ENCODE measurements at regions not wholly inside any gene's neighbourhood (a gene's known extent, or its start where the extent isn't known, plus 50 kb on each side); places are given as distances from the start of the nearest gene placed in this dataset.

DNA sequence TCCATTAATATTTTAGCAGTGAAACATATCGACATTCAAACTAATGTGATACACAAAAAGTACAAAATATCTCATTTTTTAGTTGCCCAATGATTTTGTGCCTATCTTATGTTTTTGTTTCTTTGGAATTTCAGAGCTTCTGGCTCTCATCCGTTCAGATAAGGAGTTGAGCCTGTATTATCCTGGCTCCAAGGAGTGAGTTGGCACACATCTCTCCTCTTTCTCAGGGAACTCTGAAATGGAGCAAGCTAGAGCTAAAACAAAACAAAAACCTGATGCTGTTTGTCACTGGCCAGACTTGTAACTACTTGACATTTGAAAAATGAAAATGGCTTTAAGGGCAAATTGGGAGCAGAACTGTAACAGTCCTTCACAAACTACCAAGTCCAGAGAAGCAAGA is 131.3 kb upstream of the SLC28A3 start:
- Histone ChIP-seq H3K27ac (ENCODE audit: low read depth in 1 of 2, low read length in 1 of 2) (no peak overlapping the region), H3K9me3 (ENCODE audit: control insufficient read depth in 2 of 2, insufficient read depth in 1 of 2, low read length in 1 of 2) (no peaks in the 10 kb centered on the region), H3K36me3 (ENCODE audit: control insufficient read depth in 2 of 2, insufficient read depth in 2 of 2, low read length in 1 of 2) (no peaks in the 10 kb centered on the region), H3K4me1 (ENCODE audit: control insufficient read depth in 2 of 2, insufficient read depth in 2 of 2, low read length in 2 of 2) (no peaks in the 10 kb centered on the region), H3K27me3 (ENCODE audit: control insufficient read depth in 2 of 2, insufficient read depth in 1 of 2, low read length in 1 of 2) (no peaks in the 10 kb centered on the region), H3K4me3 (ENCODE audit: low read length in 2 of 2) (no peak overlapping the region)
- DNase-seq (ENCODE audit: low read depth in 6 of 9, low spot score in 9 of 9) = no peak
- WGBS = 91% methylated on average over 2 of the region's 2 CpGs

- H3K9me3 ChIP-seq (ENCODE audit: control insufficient read depth in 2 of 2, insufficient read depth in 1 of 2, low read length in 1 of 2) = no peaks in the 10 kb centered on the region
- WGBS = 94% methylated on average over 3 of the region's 3 CpGs
- H3K27me3 ChIP-seq (ENCODE audit: control insufficient read depth in 2 of 2, insufficient read depth in 1 of 2, low read length in 1 of 2) = no peaks in the 10 kb centered on the region
- DNase-seq (ENCODE audit: low read depth in 6 of 9, low spot score in 9 of 9) = no peak
- H3K4me1 ChIP-seq (ENCODE audit: control insufficient read depth in 2 of 2, insufficient read depth in 2 of 2, low read length in 2 of 2) = no peaks in the 10 kb centered on the region
- H3K27ac ChIP-seq (ENCODE audit: low read depth in 1 of 2, low read length in 1 of 2) = no peak overlapping the region
- no peaks in the 10 kb centered on the region for H3K36me3 ChIP-seq (ENCODE audit: control insufficient read depth in 2 of 2, insufficient read depth in 2 of 2, low read length in 1 of 2)
- H3K4me3 ChIP-seq (ENCODE audit: low read length in 2 of 2) = no peak overlapping the region
These were observed 138.4 kb upstream of the SLC28A3 start for GRCh38 chr9:84478996-84479395.

DNA sequence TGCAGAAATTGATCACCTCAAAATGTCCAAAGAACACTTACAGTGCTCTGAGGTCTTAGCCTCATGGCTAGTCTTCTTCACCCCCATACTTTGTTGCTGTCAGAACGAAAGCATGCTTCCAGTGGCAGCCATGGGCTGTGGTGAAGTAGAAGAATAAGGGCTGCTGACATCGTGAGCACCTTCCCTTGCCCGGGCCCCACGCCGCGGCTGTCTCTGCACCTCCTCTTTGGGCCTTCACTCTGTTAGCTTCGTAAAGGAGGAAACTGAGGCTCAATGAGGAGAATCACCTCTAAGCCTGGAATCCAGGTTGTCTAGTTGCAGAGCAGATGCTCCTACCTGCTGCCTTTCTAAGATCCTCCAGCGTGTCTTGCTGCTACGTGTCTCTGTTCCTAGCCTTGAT is 139.5 kb upstream of the SLC28A3 start:
- H3K36me3 ChIP-seq (ENCODE audit: control insufficient read depth in 2 of 2, insufficient read depth in 2 of 2, low read length in 1 of 2) = no peaks in the 10 kb centered on the region
- H3K27me3 ChIP-seq (ENCODE audit: control insufficient read depth in 2 of 2, insufficient read depth in 1 of 2, low read length in 1 of 2) = no peaks in the 10 kb centered on the region
- H3K9me3 ChIP-seq (ENCODE audit: control insufficient read depth in 2 of 2, insufficient read depth in 1 of 2, low read length in 1 of 2) = no peaks in the 10 kb centered on the region
- WGBS = 94% methylated on average over 9 of the region's 9 CpGs
- H3K4me1 ChIP-seq (ENCODE audit: control insufficient read depth in 2 of 2, insufficient read depth in 2 of 2, low read length in 2 of 2) = no peaks in the 10 kb centered on the region
- DNase-seq (ENCODE audit: low read depth in 6 of 9, low spot score in 9 of 9) = no peak
- H3K4me3 ChIP-seq (ENCODE audit: low read length in 2 of 2) = no peak overlapping the region
- no peak overlapping the region for H3K27ac ChIP-seq (ENCODE audit: low read depth in 1 of 2, low read length in 1 of 2)

DNA sequence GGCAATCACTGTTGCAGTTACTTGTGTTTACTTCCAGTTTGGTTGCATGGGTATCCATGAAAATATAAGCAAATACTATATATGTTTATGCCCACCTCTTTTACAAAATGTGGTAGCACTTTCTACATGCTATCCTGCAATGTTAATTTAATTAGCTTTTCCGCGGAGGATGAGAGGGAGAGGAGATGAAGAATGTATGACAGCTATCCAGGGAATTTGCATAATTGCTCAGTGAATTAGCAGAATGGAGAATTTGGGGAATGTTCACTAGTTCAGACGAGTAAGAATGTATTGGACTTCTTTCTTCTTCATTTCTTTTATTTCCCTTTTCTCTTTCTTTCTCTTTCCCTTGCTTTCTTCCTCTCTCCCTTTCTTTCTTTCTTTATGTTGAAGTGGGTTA is 140.7 kb upstream of the SLC28A3 start:
- Histone ChIP-seq H3K4me3 (ENCODE audit: low read length in 2 of 2) (no peak overlapping the region), H3K36me3 (ENCODE audit: control insufficient read depth in 2 of 2, insufficient read depth in 2 of 2, low read length in 1 of 2) (no peaks in the 10 kb centered on the region), H3K9me3 (ENCODE audit: control insufficient read depth in 2 of 2, insufficient read depth in 1 of 2, low read length in 1 of 2) (no peaks in the 10 kb centered on the region), H3K4me1 (ENCODE audit: control insufficient read depth in 2 of 2, insufficient read depth in 2 of 2, low read length in 2 of 2) (no peaks in the 10 kb centered on the region), H3K27me3 (ENCODE audit: control insufficient read depth in 2 of 2, insufficient read depth in 1 of 2, low read length in 1 of 2) (no peaks in the 10 kb centered on the region), H3K27ac (ENCODE audit: low read depth in 1 of 2, low read length in 1 of 2) (no peak overlapping the region)
- DNase-seq (ENCODE audit: low read depth in 6 of 9, low spot score in 9 of 9) = no peak
- 97% methylated on average over 3 of the region's 3 CpGs for WGBS

DNA sequence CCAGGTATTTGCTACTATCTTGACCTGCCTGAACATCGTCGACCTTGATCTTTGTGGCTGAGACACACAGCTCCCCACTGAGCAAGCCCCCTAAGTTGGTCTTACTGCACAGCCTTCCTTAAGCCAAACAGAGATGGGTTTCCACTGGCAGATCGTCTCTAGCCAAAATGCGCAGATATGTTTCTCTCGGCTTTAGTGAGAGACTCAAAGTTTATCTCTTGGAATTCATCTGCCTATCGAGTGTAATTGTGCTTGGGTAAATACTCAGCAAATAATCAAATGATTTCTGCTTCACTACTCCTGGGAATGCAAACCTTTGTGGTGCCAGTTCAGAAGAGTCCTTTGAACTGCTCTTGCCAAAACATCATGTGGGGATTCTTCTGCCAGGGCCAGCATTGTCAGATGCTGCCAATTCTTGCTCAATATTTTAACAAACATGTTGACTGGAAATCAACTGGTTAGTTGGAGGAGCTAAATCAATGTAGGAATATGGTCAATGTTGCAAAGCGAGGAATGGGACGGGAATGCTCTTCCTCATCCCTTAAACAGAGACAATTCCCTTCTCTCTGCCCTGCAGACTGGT is 141.2 kb upstream of the SLC28A3 start:
- no peaks in the 10 kb centered on the region for H3K4me1 ChIP-seq (ENCODE audit: control insufficient read depth in 2 of 2, insufficient read depth in 2 of 2, low read length in 2 of 2)
- H3K27me3 ChIP-seq (ENCODE audit: control insufficient read depth in 2 of 2, insufficient read depth in 1 of 2, low read length in 1 of 2) = no peaks in the 10 kb centered on the region
- no peaks in the 10 kb centered on the region for H3K9me3 ChIP-seq (ENCODE audit: control insufficient read depth in 2 of 2, insufficient read depth in 1 of 2, low read length in 1 of 2)
- 96% methylated on average over 8 of the region's 8 CpGs for WGBS
- H3K27ac ChIP-seq (ENCODE audit: low read depth in 1 of 2, low read length in 1 of 2) = no peak overlapping the region
- no peak for DNase-seq (ENCODE audit: low read depth in 6 of 9, low spot score in 9 of 9)
- H3K36me3 ChIP-seq (ENCODE audit: control insufficient read depth in 2 of 2, insufficient read depth in 2 of 2, low read length in 1 of 2) = no peaks in the 10 kb centered on the region
- no peak overlapping the region for H3K4me3 ChIP-seq (ENCODE audit: low read length in 2 of 2)

DNA sequence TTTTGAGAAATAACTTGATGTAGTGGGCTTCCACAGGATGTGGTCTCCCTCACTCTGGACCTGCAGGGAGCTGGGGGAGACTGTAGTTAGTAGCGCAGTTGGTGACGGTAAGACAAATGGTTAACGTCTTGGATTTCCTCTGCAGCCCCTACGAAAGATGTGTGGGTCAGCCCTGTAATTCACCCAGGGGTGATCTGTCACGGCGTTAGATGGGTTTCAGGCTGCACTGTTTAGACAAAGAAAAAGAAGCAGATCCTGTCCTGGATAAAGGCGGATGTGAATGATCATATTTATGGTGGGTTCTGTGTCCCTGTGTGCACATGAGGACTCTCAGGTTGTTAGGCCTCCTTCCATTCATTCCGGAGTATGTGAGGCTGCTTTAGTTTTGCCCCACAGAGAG is 142.0 kb upstream of the SLC28A3 start:
- 91% methylated on average over 8 of the region's 8 CpGs for WGBS
- Histone ChIP-seq H3K27me3 (ENCODE audit: control insufficient read depth in 2 of 2, insufficient read depth in 1 of 2, low read length in 1 of 2) (no peaks in the 10 kb centered on the region), H3K4me1 (ENCODE audit: control insufficient read depth in 2 of 2, insufficient read depth in 2 of 2, low read length in 2 of 2) (no peaks in the 10 kb centered on the region), H3K9me3 (ENCODE audit: control insufficient read depth in 2 of 2, insufficient read depth in 1 of 2, low read length in 1 of 2) (no peaks in the 10 kb centered on the region), H3K4me3 (ENCODE audit: low read length in 2 of 2) (no peak overlapping the region), H3K36me3 (ENCODE audit: control insufficient read depth in 2 of 2, insufficient read depth in 2 of 2, low read length in 1 of 2) (no peaks in the 10 kb centered on the region), H3K27ac (ENCODE audit: low read depth in 1 of 2, low read length in 1 of 2) (no peak overlapping the region)
- DNase-seq (ENCODE audit: low read depth in 6 of 9, low spot score in 9 of 9) = no peak

DNA sequence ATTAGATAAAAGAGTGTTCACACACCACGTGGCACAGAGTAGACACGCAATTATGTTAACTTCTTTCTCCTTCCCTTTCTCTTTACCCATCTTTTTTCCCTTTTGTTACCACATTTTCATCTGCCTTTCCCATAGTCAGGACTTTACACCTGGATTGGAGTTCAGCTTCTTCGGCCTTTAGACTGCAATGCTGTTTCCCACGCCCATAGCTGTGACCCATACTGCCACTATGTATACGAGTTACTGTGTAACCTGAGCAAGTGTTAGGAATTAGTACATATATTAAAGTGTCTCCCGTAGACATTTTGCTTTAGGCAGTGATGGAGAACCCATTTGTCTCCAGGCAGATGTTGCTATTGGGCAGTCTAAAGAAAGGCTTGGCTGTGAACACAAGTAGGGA is 143.6 kb upstream of the SLC28A3 start:
- Histone ChIP-seq H3K27me3 (ENCODE audit: control insufficient read depth in 2 of 2, insufficient read depth in 1 of 2, low read length in 1 of 2) (no peaks in the 10 kb centered on the region), H3K36me3 (ENCODE audit: control insufficient read depth in 2 of 2, insufficient read depth in 2 of 2, low read length in 1 of 2) (no peaks in the 10 kb centered on the region), H3K4me1 (ENCODE audit: control insufficient read depth in 2 of 2, insufficient read depth in 2 of 2, low read length in 2 of 2) (no peaks in the 10 kb centered on the region), H3K27ac (ENCODE audit: low read depth in 1 of 2, low read length in 1 of 2) (no peak overlapping the region), H3K9me3 (ENCODE audit: control insufficient read depth in 2 of 2, insufficient read depth in 1 of 2, low read length in 1 of 2) (no peaks in the 10 kb centered on the region), H3K4me3 (ENCODE audit: low read length in 2 of 2) (no peak overlapping the region)
- 93% methylated on average over 6 of the region's 6 CpGs for WGBS
- DNase-seq (ENCODE audit: low read depth in 6 of 9, low spot score in 9 of 9) = no peak

DNA sequence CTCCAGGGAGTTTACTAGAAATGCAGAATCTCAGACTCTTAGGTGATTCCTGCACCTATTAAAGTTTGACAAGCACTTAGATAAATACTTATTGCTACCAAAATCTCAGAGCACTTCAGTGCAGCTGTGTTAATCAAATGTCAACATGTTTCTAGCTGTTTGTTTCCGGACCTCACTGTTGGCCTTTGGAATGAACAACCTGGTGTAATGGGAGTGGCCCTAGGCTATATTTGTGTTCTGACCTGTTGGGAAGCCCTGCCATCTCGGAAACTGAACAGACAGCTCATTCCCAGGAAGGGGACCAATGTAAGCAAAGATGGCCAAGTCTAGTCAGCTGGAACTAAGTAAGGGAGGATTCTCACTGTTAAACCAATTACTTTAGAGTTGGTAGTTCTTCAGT is 145.0 kb upstream of the SLC28A3 start:
- Histone ChIP-seq H3K4me3 (ENCODE audit: low read length in 2 of 2) (no peak overlapping the region), H3K27ac (ENCODE audit: low read depth in 1 of 2, low read length in 1 of 2) (no peak overlapping the region), H3K4me1 (ENCODE audit: control insufficient read depth in 2 of 2, insufficient read depth in 2 of 2, low read length in 2 of 2) (no peaks in the 10 kb centered on the region), H3K27me3 (ENCODE audit: control insufficient read depth in 2 of 2, insufficient read depth in 1 of 2, low read length in 1 of 2) (no peaks in the 10 kb centered on the region), H3K9me3 (ENCODE audit: control insufficient read depth in 2 of 2, insufficient read depth in 1 of 2, low read length in 1 of 2) (no peaks in the 10 kb centered on the region), H3K36me3 (ENCODE audit: control insufficient read depth in 2 of 2, insufficient read depth in 2 of 2, low read length in 1 of 2) (no peaks in the 10 kb centered on the region)
- WGBS = 90% methylated on average over 2 of the region's 2 CpGs
- no peak for DNase-seq (ENCODE audit: low read depth in 6 of 9, low spot score in 9 of 9)

DNA sequence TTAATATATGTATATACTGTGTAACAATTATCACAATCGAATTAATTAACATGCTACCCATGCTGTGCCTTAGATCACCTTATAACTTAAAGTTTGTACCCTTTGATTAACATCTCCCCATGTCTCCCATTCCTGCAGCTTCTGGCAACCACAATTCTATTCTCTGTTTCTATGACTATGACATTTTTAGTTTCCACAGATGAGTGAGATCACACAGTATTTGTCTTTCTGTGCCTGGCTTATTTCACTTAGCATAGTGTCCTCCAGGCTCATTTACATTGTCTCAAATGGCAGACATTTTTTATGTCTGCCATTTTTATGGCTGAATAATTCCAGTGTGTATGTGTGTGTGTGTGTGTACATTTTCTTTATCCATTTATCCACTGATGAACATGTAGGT is 146.1 kb upstream of the SLC28A3 start:
- 95% methylated on average over 1 of the region's 1 CpG for WGBS
- Histone ChIP-seq H3K4me1 (ENCODE audit: control insufficient read depth in 2 of 2, insufficient read depth in 2 of 2, low read length in 2 of 2) (no peaks in the 10 kb centered on the region), H3K27me3 (ENCODE audit: control insufficient read depth in 2 of 2, insufficient read depth in 1 of 2, low read length in 1 of 2) (no peaks in the 10 kb centered on the region), H3K27ac (ENCODE audit: low read depth in 1 of 2, low read length in 1 of 2) (no peak overlapping the region), H3K9me3 (ENCODE audit: control insufficient read depth in 2 of 2, insufficient read depth in 1 of 2, low read length in 1 of 2) (no peaks in the 10 kb centered on the region), H3K36me3 (ENCODE audit: control insufficient read depth in 2 of 2, insufficient read depth in 2 of 2, low read length in 1 of 2) (no peaks in the 10 kb centered on the region), H3K4me3 (ENCODE audit: low read length in 2 of 2) (no peak overlapping the region)
- DNase-seq (ENCODE audit: low read depth in 6 of 9, low spot score in 9 of 9) = no peak
